HG03520 (cell line): ENCODE measurements at regions not wholly inside any gene's neighbourhood (a gene's known extent, or its start where the extent isn't known, plus 50 kb on each side); places are given as distances from the start of the nearest gene placed in this dataset.
"Not testable (repeated sequence)": the region's sequence is repeated elsewhere in the genome, so short reads cannot be mapped to it uniquely, and the experiment has no call there.

Experiments
- ATAC-seq: cut with Tn5 transposase; IDR thresholded peaks from one replicate; pipeline ENCODE4 v1.9.1; 2021; ENCODE audit warnings: mild to moderate bottlenecking, moderate library complexity; ENCODE audit not compliant: unreplicated experiment

- ATAC-seq, result no peak
These were observed 1650.9 kb upstream of the TMEFF2 start for GRCh38 chr2:193845604-193846003.

GRCh38 chr2:193843675-193844074, 1648.9 kb upstream of the TMEFF2 start:
- ATAC-seq, result no peak

GRCh38 chr2:193841384-193842150, 1646.8 kb upstream of the TMEFF2 start:
- ATAC-seq, result no peak

GRCh38 chr2:193837111-193837738, 1642.5 kb upstream of the TMEFF2 start:
- no peak for ATAC-seq

GRCh38 chr2:193836424-193837006, 1641.8 kb upstream of the TMEFF2 start:
- ATAC-seq, result not testable (repeated sequence)

GRCh38 chr2:193833895-193834294, 1639.2 kb upstream of the TMEFF2 start:
- not testable (repeated sequence) for ATAC-seq

GRCh38 chr2:193824474-193824873, 1629.7 kb upstream of the TMEFF2 start:
- no peak for ATAC-seq

GRCh38 chr2:193818801-193819499, 1624.2 kb upstream of the TMEFF2 start:
- no peak for ATAC-seq

- ATAC-seq, result no peak
These were observed 1621.3 kb upstream of the TMEFF2 start for GRCh38 chr2:193816008-193816407.

- no peak for ATAC-seq
These were observed 1615.8 kb upstream of the TMEFF2 start for GRCh38 chr2:193810533-193810932.

GRCh38 chr2:193808877-193809276, 1614.1 kb upstream of the TMEFF2 start:
- no peak for ATAC-seq

- no peak for ATAC-seq
These were observed 1611.5 kb upstream of the TMEFF2 start for GRCh38 chr2:193806088-193806774.

GRCh38 chr2:193796847-193797246, 1602.1 kb upstream of the TMEFF2 start:
- ATAC-seq, result no peak

GRCh38 chr2:193793914-193794313, 1599.2 kb upstream of the TMEFF2 start:
- ATAC-seq, result no peak

GRCh38 chr2:193783681-193784080, 1588.9 kb upstream of the TMEFF2 start:
- no peak for ATAC-seq

- ATAC-seq, result no peak
These were observed 1583.6 kb upstream of the TMEFF2 start for GRCh38 chr2:193778293-193778692.

GRCh38 chr2:193776988-193777387, 1582.3 kb upstream of the TMEFF2 start:
- no peak for ATAC-seq

- ATAC-seq, result no peak
These were observed 1579.4 kb upstream of the TMEFF2 start for GRCh38 chr2:193774166-193774565.

- no peak for ATAC-seq
These were observed 1556.6 kb upstream of the TMEFF2 start for GRCh38 chr2:193751299-193751698.

- no peak for ATAC-seq
These were observed 1554.8 kb upstream of the TMEFF2 start for GRCh38 chr2:193749485-193749884.

GRCh38 chr2:193743089-193743488, 1548.4 kb upstream of the TMEFF2 start:
- ATAC-seq, result no peak
